OCI-LY7 (cell line): ENCODE measurements at regions not wholly inside any gene's neighbourhood (a gene's known extent, or its start where the extent isn't known, plus 50 kb on each side); places are given as distances from the start of the nearest gene placed in this dataset.

Experiments
- BruUV-seq: library from RNA; stranded (reverse); fragments of 400-500 nt; replicated peaks from 2 replicates; lab custom pipeline; 2021; lab: Mats Ljungman, UMichigan
- CTCF ChIA-PET: fragments of 300-600 bp; sonication (Branson Sonifier 250); formaldehyde crosslinking; loops from one replicate; lab custom pipeline; 2022; ENCODE audit warnings: antibody characterized with exemption; ENCODE audit not compliant: unreplicated experiment; lab: Charles Lee
- POLR2A ChIA-PET: fragments of 300-600 bp; sonication (Branson Sonifier 250); formaldehyde crosslinking; loops from one replicate; lab custom pipeline; 2022; ENCODE audit warnings: antibody characterized with exemption; lab: Charles Lee
- DNase-seq: peaks from one replicate; pipeline ENCODE4 v3.0.0-alpha.2; 2015; ENCODE audit warnings: low spot score
- H2AFZ ChIP-seq: fragments of 200-600 bp; sonication (generic), shearing (Covaris generic); 2 replicates; pipeline ENCODE4 v1.6.1; 2014; ENCODE audit warnings: mild to moderate bottlenecking, antibody characterized with exemption, low read length, moderate library complexity
- H3K27ac ChIP-seq: fragments of 200-600 bp; sonication (generic); 2 replicates; pipeline ENCODE4 v1.5.1; 2014; ENCODE audit warnings: mixed run types, low read depth, mild to moderate bottlenecking, moderate library complexity, low read length, inconsistent platforms; ENCODE audit not compliant: poor library complexity, severe bottlenecking
- H3K36me3 ChIP-seq: fragments of 200-600 bp; sonication (generic); 2 replicates; pipeline ENCODE4 v1.6.1; 2014; ENCODE audit warnings: mild to moderate bottlenecking, antibody characterized with exemption, low read length, moderate library complexity, mixed read lengths; ENCODE audit not compliant: insufficient read depth
- H3K4me1 ChIP-seq: fragments of 200-600 bp; sonication (generic); 2 replicates; pipeline ENCODE4 v1.5.1; 2014; ENCODE audit warnings: mild to moderate bottlenecking, low read length; ENCODE audit not compliant: insufficient read depth, poor library complexity, severe bottlenecking
- H3K4me2 ChIP-seq: fragments of 200-600 bp; sonication (generic); 2 replicates; pipeline ENCODE4 v1.6.1; 2014; ENCODE audit warnings: mild to moderate bottlenecking, low read length
- H3K4me3 ChIP-seq: fragments of 200-600 bp; sonication (generic); 2 replicates; pipeline ENCODE4 v1.5.1; 2014; ENCODE audit warnings: mild to moderate bottlenecking, low read depth, low read length; ENCODE audit not compliant: poor library complexity, severe bottlenecking
- H3K79me2 ChIP-seq: fragments of 200-600 bp; sonication (generic); 2 replicates; pipeline ENCODE4 v1.6.1; 2016; ENCODE audit warnings: low read depth, mild to moderate bottlenecking, low read length, moderate library complexity, mixed read lengths; ENCODE audit not compliant: insufficient read depth
- H3K9me2 ChIP-seq: fragments of 200-600 bp; sonication (generic); 2 replicates; pipeline ENCODE4 v1.6.1; 2016; ENCODE audit warnings: mild to moderate bottlenecking, low read length, mixed read lengths; ENCODE audit not compliant: insufficient read depth
- H3K9me3 ChIP-seq: fragments of 200-600 bp; sonication (generic); 2 replicates; pipeline ENCODE4 v1.6.1; 2014; ENCODE audit warnings: mild to moderate bottlenecking, mixed run types, low read length, mixed read lengths
- H4K20me1 ChIP-seq: fragments of 200-600 bp; sonication (generic); 2 replicates; pipeline ENCODE4 v1.6.1; 2014; ENCODE audit warnings: mild to moderate bottlenecking, antibody characterized with exemption, low read length, moderate library complexity, mixed read lengths; ENCODE audit not compliant: insufficient read depth
- EZH2phosphoT487 ChIP-seq: fragments of 200-600 bp; sonication (generic); IDR thresholded peaks from 2 replicates; pipeline ENCODE4 v1.6.1; 2018; ENCODE audit warnings: low read depth, borderline replicate concordance, mild to moderate bottlenecking, mixed run types, antibody characterized with exemption, low read length, moderate library complexity, mixed read lengths
- intact Hi-C: fragments of 100-400 bp; cut with micrococcal nuclease; formaldehyde crosslinking; loops from one replicate; pipeline ENCODE4 v1.10.0; 2022; ENCODE audit not compliant: unreplicated experiment
- TF ChIP-seq, protein P1 (sequence below): fragments of 200-600 bp; sonication (generic); conservative IDR thresholded peaks from 2 replicates; pipeline ENCODE4 v1.5.1; 2014; ENCODE audit warnings: mild to moderate bottlenecking, antibody characterized with exemption, low read length, moderate library complexity, mixed read lengths

GRCh38 chr12:24057920-24058476 is 108.5 kb upstream of the SOX5 start:
- DNase-seq: no peak
- Histone ChIP-seq H3K9me3 (no peaks in the 10 kb centered on the region), H3K9me2 (no peaks in the 10 kb centered on the region), H4K20me1 (no peaks in the 10 kb centered on the region), H3K4me3 (no peak overlapping the region), H2AFZ (no peak overlapping the region), H3K36me3 (no peaks in the 10 kb centered on the region), H3K4me2 (no peak overlapping the region), H3K27ac (no peak overlapping the region), H3K79me2 (no peaks in the 10 kb centered on the region), H3K4me1 (no peaks in the 10 kb centered on the region)
- ChIA-PET POLR2A (interaction anchor here (0.8 to 1.0 kb wide), 2 partner anchors 23 to 158 kb away, joined by 3 read pairs; no protein-coding TSS in a partner anchor), CTCF (no interaction called here)
- BruUV-seq: no TSS peak
- no peak for TF ChIP-seq EZH2phosphoT487
- TF ChIP-seq, protein P1, sequence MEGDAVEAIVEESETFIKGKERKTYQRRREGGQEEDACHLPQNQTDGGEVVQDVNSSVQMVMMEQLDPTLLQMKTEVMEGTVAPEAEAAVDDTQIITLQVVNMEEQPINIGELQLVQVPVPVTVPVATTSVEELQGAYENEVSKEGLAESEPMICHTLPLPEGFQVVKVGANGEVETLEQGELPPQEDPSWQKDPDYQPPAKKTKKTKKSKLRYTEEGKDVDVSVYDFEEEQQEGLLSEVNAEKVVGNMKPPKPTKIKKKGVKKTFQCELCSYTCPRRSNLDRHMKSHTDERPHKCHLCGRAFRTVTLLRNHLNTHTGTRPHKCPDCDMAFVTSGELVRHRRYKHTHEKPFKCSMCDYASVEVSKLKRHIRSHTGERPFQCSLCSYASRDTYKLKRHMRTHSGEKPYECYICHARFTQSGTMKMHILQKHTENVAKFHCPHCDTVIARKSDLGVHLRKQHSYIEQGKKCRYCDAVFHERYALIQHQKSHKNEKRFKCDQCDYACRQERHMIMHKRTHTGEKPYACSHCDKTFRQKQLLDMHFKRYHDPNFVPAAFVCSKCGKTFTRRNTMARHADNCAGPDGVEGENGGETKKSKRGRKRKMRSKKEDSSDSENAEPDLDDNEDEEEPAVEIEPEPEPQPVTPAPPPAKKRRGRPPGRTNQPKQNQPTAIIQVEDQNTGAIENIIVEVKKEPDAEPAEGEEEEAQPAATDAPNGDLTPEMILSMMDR: no peak
- intact Hi-C loops: no loop called here

DNA sequence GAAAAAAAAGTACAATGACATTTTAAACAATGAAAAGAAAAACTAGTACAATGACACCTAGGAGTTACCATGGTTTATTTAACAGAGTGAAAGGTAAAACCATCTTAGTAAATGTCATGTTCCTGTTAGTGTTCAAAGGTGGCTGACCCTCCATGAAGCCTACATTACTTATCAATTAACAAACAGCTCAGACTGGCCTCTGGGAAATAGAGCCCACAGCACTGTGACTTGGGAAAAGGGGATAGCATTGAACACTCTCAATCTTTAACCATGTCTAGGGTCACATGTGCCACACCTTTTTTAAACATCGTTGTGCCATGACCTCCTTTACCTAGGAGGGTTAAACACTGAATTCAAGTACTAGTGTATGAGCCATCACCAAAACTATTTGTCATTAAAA is 106.3 kb upstream of the SOX5 start:
- H3K79me2 ChIP-seq: no peaks in the 10 kb centered on the region
- CTCF ChIA-PET: no interaction called here
- no TSS peak for BruUV-seq
- no peak overlapping the region for H3K4me3 ChIP-seq
- H4K20me1 ChIP-seq: no peaks in the 10 kb centered on the region
- no peak for DNase-seq
- no peaks in the 10 kb centered on the region for H3K36me3 ChIP-seq
- H3K27ac ChIP-seq: no peak overlapping the region
- no peak for TF ChIP-seq EZH2phosphoT487
- TF ChIP-seq, protein P1: no peak
- H3K4me1 ChIP-seq: no peaks in the 10 kb centered on the region
- H3K9me2 ChIP-seq: no peaks in the 10 kb centered on the region
- POLR2A ChIA-PET: no interaction called here
- no peaks in the 10 kb centered on the region for H3K9me3 ChIP-seq
- H2AFZ ChIP-seq: no peak overlapping the region
- intact Hi-C loops: no loop called here
- no peak overlapping the region for H3K4me2 ChIP-seq

DNA sequence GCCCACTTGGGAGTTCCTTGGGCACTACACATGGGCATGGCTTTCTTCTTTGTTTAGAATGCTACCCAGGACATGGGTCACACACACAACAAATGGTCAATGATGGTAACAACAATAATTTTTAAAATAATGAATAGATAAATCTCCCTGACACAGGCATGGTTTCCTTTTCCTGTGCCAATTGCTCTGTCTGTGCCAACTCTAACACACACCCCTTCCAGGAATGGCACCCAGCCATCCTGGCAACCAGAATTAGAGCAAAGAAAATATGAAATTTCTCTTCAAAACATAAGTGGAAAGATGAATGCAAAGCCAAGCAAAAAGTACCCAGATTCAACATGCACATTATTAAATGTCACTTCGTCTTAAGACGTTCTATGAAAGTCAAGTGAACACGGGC is 104.9 kb upstream of the SOX5 start:
- Histone ChIP-seq H2AFZ (no peak overlapping the region), H3K9me3 (no peaks in the 10 kb centered on the region), H3K4me3 (no peak overlapping the region), H3K27ac (no peak overlapping the region), H3K4me1 (no peaks in the 10 kb centered on the region), H3K4me2 (no peak overlapping the region), H4K20me1 (no peaks in the 10 kb centered on the region), H3K79me2 (no peaks in the 10 kb centered on the region), H3K9me2 (no peaks in the 10 kb centered on the region), H3K36me3 (no peaks in the 10 kb centered on the region)
- BruUV-seq: no TSS peak
- POLR2A ChIA-PET: interaction anchor here (0.6 kb wide), 2 partner anchors 59 to 352 kb away, joined by 3 read pairs; no protein-coding TSS in a partner anchor
- CTCF ChIA-PET: no interaction called here
- TF ChIP-seq, protein P1: no peak
- no peak for TF ChIP-seq EZH2phosphoT487
- intact Hi-C loops: no loop called here
- no peak for DNase-seq
